Kidney (tissue), 13 donors: ENCODE measurements at regions not wholly inside any gene's neighbourhood (a gene's known extent, or its start where the extent isn't known, plus 50 kb on each side); places are given as distances from the start of the nearest gene placed in this dataset.

Experiments
- DNase-seq, 5 donors: peaks; one replicate each; pipeline ENCODE4 v3.0.0-alpha.2; 2013 to 2020
- FAIRE-seq: peaks from 2 replicates; lab custom pipeline; 2012; peaks lifted over from hg19 to GRCh38; lab: Jason Lieb, UNC
- H3K27ac ChIP-seq, 2 donors: one replicate each; pipeline ENCODE4 v1.7.0; 2013; ENCODE audit warnings: low read depth in 2 of 2, low read length in 2 of 2, inconsistent platforms in 1 of 2
- H3K27me3 ChIP-seq: one replicate; pipeline ENCODE4 v1.7.1; 2013; ENCODE audit warnings: low read length, inconsistent platforms; ENCODE audit not compliant: control insufficient read depth, insufficient read depth
- H3K36me3 ChIP-seq, 3 donors: one replicate each; pipeline versions ENCODE4 v1.7.0 to v1.7.1; 2013; ENCODE audit warnings: low read length in 3 of 3, control low read depth in 1 of 3, inconsistent platforms in 1 of 3; ENCODE audit not compliant: insufficient read depth in 3 of 3, control insufficient read depth in 2 of 3
- H3K4me1 ChIP-seq, 3 donors: one replicate each; pipeline versions ENCODE4 v1.7.0 to v1.7.1; 2013; ENCODE audit warnings: low read length in 3 of 3, inconsistent platforms in 1 of 3, low read depth in 1 of 3; ENCODE audit not compliant: control insufficient read depth in 2 of 3, insufficient read depth in 2 of 3
- H3K4me3 ChIP-seq, 3 donors: one replicate each; pipeline versions ENCODE4 v1.7.0 to v1.8.1; 2013; ENCODE audit warnings: low read length in 3 of 3, control low read depth in 1 of 3, inconsistent platforms in 1 of 3
- H3K9ac ChIP-seq, 3 donors: one replicate each; pipeline versions ENCODE4 v1.7.0 to v1.7.1; 2013; ENCODE audit warnings: low read length in 3 of 3, control low read depth in 1 of 3, inconsistent platforms in 1 of 3
- H3K9me3 ChIP-seq, 3 donors: one replicate each; pipeline versions ENCODE4 v1.7.0 to v1.7.1; 2013; ENCODE audit warnings: low read length in 3 of 3, control low read depth in 1 of 3, inconsistent platforms in 1 of 3; ENCODE audit not compliant: control insufficient read depth in 2 of 3, insufficient read depth in 1 of 3
- CTCF ChIP-seq: IDR thresholded peaks from 3 replicates; pipeline ENCODE4 v1.5.1; 2012; ENCODE audit warnings: mild to moderate bottlenecking, moderate library complexity, borderline replicate concordance; ENCODE audit not compliant: insufficient read depth; ENCODE audit errors: extremely low read depth
- intact Hi-C: fragments of 100-400 bp; cut with DNase I; formaldehyde crosslinking; loops from one replicate; pipeline ENCODE4 v1.11.1; 2022
- donor health status: control.
- donor health status: control.
- donor health status: control.
- donor health status: control.
- donor health status: control.
- donor health status: DM: yes; HTN: yes; CAD: no.
- donor health status: Normal renal cell carcinoma (clear cell type).

DNA sequence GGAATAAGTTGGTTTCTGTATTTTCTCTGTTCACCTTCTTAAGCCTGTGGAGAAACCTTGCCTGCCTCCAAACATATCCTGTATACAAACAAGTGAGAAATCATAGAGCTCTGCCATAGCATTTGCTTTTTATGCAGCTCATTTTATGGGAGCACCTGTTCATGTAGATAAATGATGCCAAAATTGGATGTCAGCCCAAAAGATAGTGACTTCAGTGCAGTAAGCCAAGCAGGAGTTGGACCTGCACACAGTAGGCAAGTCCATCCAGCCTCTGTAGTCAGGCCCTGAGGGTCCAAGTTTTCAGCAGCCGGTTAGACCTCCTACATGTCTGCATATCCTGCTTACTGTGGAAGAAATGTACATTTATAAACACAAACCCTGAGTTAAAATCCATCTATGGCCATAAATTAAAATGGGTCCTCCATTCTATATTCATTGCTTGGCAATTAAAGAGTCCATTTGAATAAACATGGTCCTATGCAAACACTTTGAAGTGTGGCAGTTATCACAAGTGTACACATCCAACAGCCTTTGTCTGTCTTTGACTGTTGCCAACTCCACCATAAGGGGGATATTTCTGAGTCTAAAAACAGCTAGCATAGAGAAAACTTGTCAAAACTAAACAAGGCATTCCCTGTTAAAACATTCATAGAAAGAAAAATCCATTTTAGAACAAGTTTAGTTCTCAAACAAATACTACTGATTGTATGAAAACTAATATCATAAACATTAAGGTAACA is 847.8 kb downstream of the RPS29 start:
- Histone ChIP-seq H3K9me3 (peaks cover 0 to 7% (median 0%) of the 10 kb centered on the region in 3 donors), H3K9ac (no peak overlapping the region), H3K36me3 (no peaks in the 10 kb centered on the region), H3K27me3 (no peaks in the 10 kb centered on the region), H3K27ac (no peak overlapping the region), H3K4me3 (no peak overlapping the region), H3K4me1 (no peaks in the 10 kb centered on the region)
- no peak for FAIRE-seq
- TF ChIP-seq CTCF: no peak
- intact Hi-C loops: no loop called here
- DNase-seq: peak in 1 of 5 donors; percentile 13

DNA sequence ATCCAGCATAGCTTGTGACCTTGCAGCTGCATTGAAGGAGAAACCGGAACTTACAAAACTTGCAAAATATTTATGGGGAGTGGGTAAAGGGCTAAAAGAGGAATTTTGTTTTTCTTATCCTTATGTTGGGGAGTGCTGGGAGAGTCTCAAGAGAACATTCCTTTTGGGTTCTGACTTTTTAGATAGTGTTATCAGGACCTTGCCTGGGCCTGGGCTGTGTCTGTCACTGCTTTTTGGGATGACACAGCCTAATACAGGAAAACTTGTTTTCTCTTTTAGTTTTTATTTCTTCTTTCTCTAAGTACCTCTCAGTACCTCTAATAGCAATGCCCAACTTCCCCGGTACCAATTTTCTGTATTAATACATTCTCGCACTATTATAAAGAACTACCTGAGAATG is 850.6 kb downstream of the RPS29 start:
- intact Hi-C loops: no loop called here
- Histone ChIP-seq H3K27ac (no peak overlapping the region), H3K27me3 (no peaks in the 10 kb centered on the region), H3K36me3 (no peaks in the 10 kb centered on the region), H3K4me3 (no peak overlapping the region), H3K9ac (no peak overlapping the region), H3K9me3 (peaks cover 0 to 7% (median 0%) of the 10 kb centered on the region in 3 donors), H3K4me1 (no peaks in the 10 kb centered on the region)
- DNase-seq (peak in 2 of 5 donors; percentile 8 to 33), FAIRE-seq (no peak)
- no peak for TF ChIP-seq CTCF

GRCh38 chr14:48731260-48731659 is 854.9 kb downstream of the RPS29 start:
- DNase-seq (no peak), FAIRE-seq (no peak)
- Histone ChIP-seq H3K27ac (no peak overlapping the region), H3K4me1 (no peaks in the 10 kb centered on the region), H3K9ac (no peak overlapping the region), H3K9me3 (peaks cover 0 to 7% (median 0%) of the 10 kb centered on the region in 3 donors), H3K4me3 (no peak overlapping the region), H3K27me3 (no peaks in the 10 kb centered on the region), H3K36me3 (no peaks in the 10 kb centered on the region)
- TF ChIP-seq CTCF: no peak
- intact Hi-C loops: no loop called here
